Trophoblast cell (in vitro differentiated cells and primary cell): ENCODE measurements at regions not wholly inside any gene's neighbourhood (a gene's known extent, or its start where the extent isn't known, plus 50 kb on each side); places are given as distances from the start of the nearest gene placed in this dataset.

Source experiments
- DNase-seq, 2 donors: peaks; one replicate each; pipeline ENCODE4 v3.0.0-alpha.2; 2016
- H2AFZ ChIP-seq: 2 replicates; pipeline ENCODE4 v1.6.1; 2013; ENCODE audit warnings: low read length, moderate library complexity, mild to moderate bottlenecking; ENCODE audit not compliant: insufficient read depth, poor library complexity
- H2AK5ac ChIP-seq: 2 replicates; pipeline ENCODE4 v1.6.1; 2013; ENCODE audit warnings: mild to moderate bottlenecking, low read length
- H2BK120ac ChIP-seq: 2 replicates; pipeline ENCODE4 v1.6.1; 2013; ENCODE audit warnings: low read length, mild to moderate bottlenecking, moderate library complexity; ENCODE audit not compliant: insufficient read depth, poor library complexity
- H2BK12ac ChIP-seq: 2 replicates; pipeline ENCODE4 v1.6.1; 2013; ENCODE audit warnings: mild to moderate bottlenecking, low read length, moderate library complexity
- H2BK5ac ChIP-seq: 2 replicates; pipeline ENCODE4 v1.6.1; 2013; ENCODE audit warnings: low read length, low read depth, moderate library complexity, mild to moderate bottlenecking; ENCODE audit not compliant: poor library complexity
- H3K14ac ChIP-seq: 2 replicates; pipeline ENCODE4 v1.6.1; 2013; ENCODE audit warnings: mild to moderate bottlenecking, low read length
- H3K18ac ChIP-seq: 2 replicates; pipeline ENCODE4 v1.6.1; 2013; ENCODE audit warnings: mild to moderate bottlenecking, low read length
- H3K23ac ChIP-seq: 2 replicates; pipeline ENCODE4 v1.6.1; 2013; ENCODE audit warnings: low read length
- H3K27ac ChIP-seq: 2 replicates; pipeline ENCODE4 v1.5.1; 2013; ENCODE audit warnings: low read depth, mild to moderate bottlenecking, inconsistent platforms, low read length, moderate library complexity
- H3K27me3 ChIP-seq: 2 replicates; pipeline ENCODE4 v1.6.1; 2013; ENCODE audit warnings: inconsistent platforms, mild to moderate bottlenecking, low read length, moderate library complexity; ENCODE audit not compliant: insufficient read depth
- H3K36me3 ChIP-seq, 2 experiments: 1 replicate in 1 of 2; 2 replicates in 1 of 2; pipeline ENCODE4 v1.6.1; 2013; ENCODE audit warnings: low read length in 2 of 2, mild to moderate bottlenecking in 2 of 2, moderate library complexity in 1 of 2; ENCODE audit not compliant: insufficient read depth in 2 of 2, control insufficient read depth in 1 of 2
- H3K4ac ChIP-seq: 2 replicates; pipeline ENCODE4 v1.6.1; 2013; ENCODE audit warnings: low read depth, mild to moderate bottlenecking, low read length, moderate library complexity
- H3K4me1 ChIP-seq, 2 experiments: 1 replicate in 1 of 2; 2 replicates in 1 of 2; pipeline ENCODE4 v1.6.1; 2013; ENCODE audit warnings: low read length in 2 of 2, mild to moderate bottlenecking in 2 of 2, moderate library complexity in 1 of 2; ENCODE audit not compliant: insufficient read depth in 2 of 2, control insufficient read depth in 1 of 2
- H3K4me2 ChIP-seq: 2 replicates; pipeline ENCODE4 v1.6.1; 2013; ENCODE audit warnings: inconsistent platforms, mild to moderate bottlenecking, low read length, moderate library complexity
- H3K4me3 ChIP-seq: 2 replicates; pipeline ENCODE4 v1.5.1; 2013; ENCODE audit warnings: mild to moderate bottlenecking, low read depth, low read length, inconsistent platforms
- H3K79me1 ChIP-seq: one replicate; pipeline ENCODE4 v1.6.1; 2013; ENCODE audit warnings: low read length
- H3K79me2 ChIP-seq: 2 replicates; pipeline ENCODE4 v1.6.1; 2013; ENCODE audit warnings: low read length, mild to moderate bottlenecking; ENCODE audit not compliant: control insufficient read depth, insufficient read depth, poor library complexity
- H3K9ac ChIP-seq: 2 replicates; pipeline ENCODE4 v1.6.1; 2013; ENCODE audit warnings: mild to moderate bottlenecking, low read length
- H3K9me3 ChIP-seq: 2 replicates; pipeline ENCODE4 v1.6.1; 2013; ENCODE audit warnings: low read depth, mild to moderate bottlenecking, control low read depth, inconsistent platforms, low read length; ENCODE audit not compliant: insufficient read depth
- H4K12ac ChIP-seq: 2 replicates; pipeline ENCODE4 v1.6.1; 2013; ENCODE audit warnings: low read depth, mild to moderate bottlenecking, low read length, moderate library complexity
- H4K8ac ChIP-seq: 2 replicates; pipeline ENCODE4 v1.6.1; 2013; ENCODE audit warnings: low read depth, mild to moderate bottlenecking, low read length, moderate library complexity
- H4K91ac ChIP-seq: one replicate; pipeline ENCODE4 v1.6.1; 2013; ENCODE audit warnings: low read depth, mild to moderate bottlenecking, low read length, moderate library complexity
- WGBS: extraction: QIAGEN DNeasy Blood & Tissue Kit; methylation state at CpG from one replicate; pipeline ENCODE4 v1.1.7; 2013; ENCODE audit warnings: missing lambda C conversion rate; ENCODE audit not compliant: insufficient read length, insufficient coverage; ENCODE audit errors: extremely low coverage; 5-methylcytosine and 5-hydroxymethylcytosine counted together

DNA sequence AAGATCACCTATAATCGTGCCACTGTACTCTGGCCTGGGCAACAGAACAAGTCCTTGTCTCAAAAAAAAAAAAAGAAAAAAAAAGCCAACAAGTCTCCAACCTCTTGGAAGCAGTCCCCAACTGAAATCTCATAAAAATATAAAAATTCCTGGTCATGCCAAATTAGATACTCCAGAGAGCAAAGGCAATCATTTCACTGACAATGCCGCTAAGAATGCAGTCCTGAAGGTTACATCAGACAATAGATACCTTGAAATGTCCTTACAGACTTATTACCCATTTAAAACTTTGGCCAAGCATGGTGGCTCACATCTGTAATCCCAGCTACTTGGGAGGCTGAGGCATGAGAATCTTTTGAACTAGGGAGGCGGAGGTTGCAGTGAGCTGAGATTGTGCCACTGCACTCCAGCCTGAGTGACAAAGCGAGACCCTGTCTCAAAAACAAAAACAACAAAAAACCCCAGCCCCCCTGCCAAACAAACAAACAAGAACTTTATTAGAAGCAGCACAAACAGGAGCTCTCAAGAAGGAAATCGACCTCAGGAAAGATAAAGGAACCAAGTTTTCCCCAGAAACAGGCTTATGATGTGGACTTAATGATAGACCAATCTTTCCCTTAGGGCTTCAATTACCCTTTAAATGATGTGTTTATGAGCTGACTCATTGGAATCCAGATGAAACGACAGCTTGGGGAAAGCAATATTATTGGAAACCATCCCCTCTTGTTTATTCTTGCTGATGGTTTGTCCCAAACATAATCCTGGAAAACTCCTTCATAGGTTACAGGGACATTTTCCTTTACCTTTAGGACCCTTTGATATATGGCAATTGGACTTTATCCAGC is 53.1 kb upstream of the XCR1 start:
- Histone ChIP-seq H2AFZ (no peak overlapping the region), H3K14ac (no peak overlapping the region), H3K79me2 (peaks cover 2% of the 10 kb centered on the region), H3K9me3 (no peaks in the 10 kb centered on the region), H3K4ac (no peak overlapping the region), H2BK120ac (no peak overlapping the region), H3K23ac (no peak overlapping the region), H3K36me3 (no peaks in the 10 kb centered on the region), H3K18ac (no peak overlapping the region), H4K8ac (no peak overlapping the region), H4K12ac (no peak overlapping the region), H3K79me1 (peaks cover 10% of the 10 kb centered on the region), H3K4me2 (no peak overlapping the region), H2BK12ac (no peak overlapping the region), H3K9ac (no peak overlapping the region), H3K4me1 (peaks cover 4 to 12% of the 10 kb centered on the region in 2 experiments), H3K4me3 (no peak overlapping the region), H2AK5ac (no peak overlapping the region), H2BK5ac (no peak overlapping the region), H4K91ac (no peak overlapping the region), H3K27ac (peak overlapping the region; percentile 30), H3K27me3 (no peaks in the 10 kb centered on the region)
- peak in 1 of 2 donors; percentile 47 for DNase-seq
- WGBS = no CpG with 5 or more reads among the region's 6 CpGs

DNA sequence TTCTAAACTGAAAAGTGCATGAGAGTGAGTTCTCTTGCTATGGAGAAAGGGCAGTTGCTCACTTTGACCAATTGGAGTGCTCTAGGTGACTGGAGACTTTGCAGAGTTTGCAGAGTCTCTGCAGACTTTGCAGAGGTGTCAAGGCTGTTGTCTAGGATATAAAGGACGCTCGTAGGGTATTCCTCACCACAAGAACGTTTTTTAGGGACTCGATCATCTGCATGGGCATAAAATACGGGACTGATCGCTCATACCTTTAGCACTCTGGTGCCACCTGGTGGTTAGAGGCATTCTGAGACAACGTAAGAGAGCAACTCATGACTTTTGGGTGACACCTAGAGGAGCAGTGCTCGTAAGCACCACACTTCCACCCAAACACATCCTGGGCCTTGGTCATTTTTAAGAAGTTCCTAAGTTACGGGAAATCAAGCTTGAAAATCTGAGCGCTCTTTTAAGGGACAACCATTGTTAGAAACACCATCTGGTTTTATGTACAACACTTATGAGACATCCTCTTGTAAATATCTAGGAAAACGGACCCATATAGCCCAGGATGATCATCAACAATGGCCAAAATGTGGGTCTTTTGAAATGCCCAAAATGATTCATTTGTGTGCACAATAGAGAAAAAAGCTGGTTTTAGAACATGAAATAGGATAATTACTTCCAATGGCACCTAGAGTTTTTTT is 51.6 kb upstream of the XCR1 start:
- Histone ChIP-seq H3K4me2 (peak overlapping the region; percentile 58), H2AK5ac (no peak overlapping the region)
- no CpG with 5 or more reads among the region's 11 CpGs for WGBS

More for the DNA sequence above, 51.6 kb upstream of the XCR1 start:
- Histone ChIP-seq H3K23ac (no peak overlapping the region), H3K27me3 (no peaks in the 10 kb centered on the region), H2BK5ac (no peak overlapping the region), H2AFZ (no peak overlapping the region), H4K8ac (no peak overlapping the region), H3K4me3 (no peak overlapping the region), H3K18ac (no peak overlapping the region), H2BK12ac (no peak overlapping the region), H3K9me3 (no peaks in the 10 kb centered on the region), H3K4me1 (peaks cover 4 to 9% of the 10 kb centered on the region in 2 experiments), H3K79me2 (peaks cover 2% of the 10 kb centered on the region), H3K4ac (no peak overlapping the region), H4K12ac (no peak overlapping the region), H3K27ac (no peak overlapping the region), H4K91ac (no peak overlapping the region), H3K36me3 (no peaks in the 10 kb centered on the region), H3K9ac (no peak overlapping the region), H3K79me1 (peaks cover 8% of the 10 kb centered on the region), H3K14ac (no peak overlapping the region), H2BK120ac (no peak overlapping the region)
- DNase-seq = peak; percentile 93 to 100
